AG04450 (cell line): ENCODE measurements at regions not wholly inside any gene's neighbourhood (a gene's known extent, or its start where the extent isn't known, plus 50 kb on each side); places are given as distances from the start of the nearest gene placed in this dataset.

Experiments
- CTCF ChIA-PET: fragments of 300-600, 350-600 bp; formaldehyde crosslinking; extraction: SDS; loops from one replicate; lab custom pipeline; 2022; ENCODE audit warnings: antibody characterized with exemption, inconsistent platforms; lab: Charles Lee
- POLR2A ChIA-PET: fragments of 350-600 bp; formaldehyde crosslinking; extraction: SDS; loops from one replicate; lab custom pipeline; 2021; ENCODE audit warnings: antibody characterized with exemption, inconsistent platforms; lab: Yijun Ruan, JAX
- DNase-seq: peaks from one replicate; pipeline ENCODE4 v3.0.0-alpha.2; 2011; ENCODE audit warnings: low read depth, low spot score
- H3K27ac ChIP-seq: one replicate; pipeline ENCODE4 v1.5.1; 2012; ENCODE audit warnings: low read depth, low read length, control low read depth
- H3K27me3 ChIP-seq: one replicate; pipeline ENCODE4 v1.6.0; 2012; ENCODE audit warnings: low read length; ENCODE audit not compliant: control insufficient read depth, insufficient read depth
- H3K4me3 ChIP-seq: 2 replicates; pipeline ENCODE4 v1.5.1; 2011; ENCODE audit warnings: mild to moderate bottlenecking, low read depth, low read length, control low read depth
- H3K9me3 ChIP-seq: 2 replicates; pipeline ENCODE4 v1.5.1; 2012; ENCODE audit warnings: low read length; ENCODE audit not compliant: control insufficient read depth, insufficient read depth
- CTCF ChIP-seq: IDR thresholded peaks from 2 replicates; pipeline ENCODE4 v1.5.1; 2011; ENCODE audit warnings: low read depth, low read length, control low read depth, inconsistent platforms

GRCh38 chr4:59387759-59388758, 1812.1 kb upstream of the ADGRL3 start:
- Histone ChIP-seq H3K27ac (no peak overlapping the region), H3K27me3 (no peaks in the 10 kb centered on the region), H3K9me3 (no peaks in the 10 kb centered on the region; the same call in 1 of the 2 replicates), H3K4me3 (no peak overlapping the region)
- no peak for DNase-seq
- ChIA-PET CTCF (no interaction called here), POLR2A (no interaction called here)
- no peak for TF ChIP-seq CTCF

- no peak overlapping the region for H3K4me3 ChIP-seq
- no peak overlapping the region for H3K27ac ChIP-seq
- no peak for TF ChIP-seq CTCF
- H3K9me3 ChIP-seq: peaks cover 15% of the 10 kb centered on the region
- ChIA-PET POLR2A (no interaction called here), CTCF (no interaction called here)
- H3K27me3 ChIP-seq: no peaks in the 10 kb centered on the region
- no peak for DNase-seq
Observed at GRCh38 chr4:59393780-59394179, 1806.3 kb upstream of the ADGRL3 start.

- TF ChIP-seq CTCF: no peak
- Histone ChIP-seq H3K27ac (no peak overlapping the region), H3K9me3 (peaks cover 7% of the 10 kb centered on the region), H3K4me3 (no peak overlapping the region), H3K27me3 (no peaks in the 10 kb centered on the region)
- POLR2A ChIA-PET: no interaction called here
- CTCF ChIA-PET: no interaction called here
- DNase-seq: no peak
Observed at GRCh38 chr4:59400334-59400733, 1799.8 kb upstream of the ADGRL3 start.

GRCh38 chr4:59409647-59410046, 1790.5 kb upstream of the ADGRL3 start:
- CTCF ChIA-PET: no interaction called here
- no peak overlapping the region for H3K27ac ChIP-seq
- POLR2A ChIA-PET: no interaction called here
- DNase-seq: no peak
- H3K4me3 ChIP-seq: no peak overlapping the region
- TF ChIP-seq CTCF: no peak
- no peaks in the 10 kb centered on the region for H3K27me3 ChIP-seq
- H3K9me3 ChIP-seq: no peaks in the 10 kb centered on the region

GRCh38 chr4:59412739-59413138, 1787.4 kb upstream of the ADGRL3 start:
- POLR2A ChIA-PET: no interaction called here
- no peaks in the 10 kb centered on the region for H3K9me3 ChIP-seq
- no peak overlapping the region for H3K27ac ChIP-seq
- no peak for DNase-seq
- CTCF ChIA-PET: no interaction called here
- no peaks in the 10 kb centered on the region for H3K27me3 ChIP-seq
- no peak overlapping the region for H3K4me3 ChIP-seq
- TF ChIP-seq CTCF: no peak
